IPS-20b (cell line): ENCODE measurements at regions not wholly inside any gene's neighbourhood (a gene's known extent, or its start where the extent isn't known, plus 50 kb on each side); places are given as distances from the start of the nearest gene placed in this dataset.

Source experiments
- H3K27ac ChIP-seq: one replicate; pipeline ENCODE4 v1.5.1; 2013; ENCODE audit warnings: low read length
- H3K27me3 ChIP-seq: 2 replicates; pipeline ENCODE4 v1.6.1; 2013; ENCODE audit warnings: mild to moderate bottlenecking, low read length, inconsistent platforms; ENCODE audit not compliant: insufficient read depth
- H3K36me3 ChIP-seq: 2 replicates; pipeline ENCODE4 v1.6.1; 2013; ENCODE audit warnings: low read depth, mild to moderate bottlenecking, inconsistent platforms, low read length, moderate library complexity; ENCODE audit not compliant: insufficient read depth
- H3K4me1 ChIP-seq: 2 replicates; pipeline ENCODE4 v1.6.1; 2013; ENCODE audit warnings: mild to moderate bottlenecking, control low read depth, inconsistent platforms, low read length, moderate library complexity; ENCODE audit not compliant: insufficient read depth
- H3K4me3 ChIP-seq: 2 replicates; pipeline ENCODE4 v1.5.1; 2013; ENCODE audit warnings: mild to moderate bottlenecking, low read length, inconsistent platforms
- H3K9ac ChIP-seq: 2 replicates; pipeline ENCODE4 v1.6.1; 2013; ENCODE audit warnings: low read depth, mild to moderate bottlenecking, inconsistent platforms, low read length, moderate library complexity
- H3K9me3 ChIP-seq: 2 replicates; pipeline ENCODE4 v1.6.1; 2013; ENCODE audit warnings: mild to moderate bottlenecking, low read depth, low read length, inconsistent platforms; ENCODE audit not compliant: insufficient read depth

GRCh38 chr10:33047655-33048054 is 89.6 kb upstream of the ITGB1 start:
- Histone ChIP-seq H3K36me3 (no peaks in the 10 kb centered on the region), H3K4me3 (no peak overlapping the region), H3K9me3 (no peaks in the 10 kb centered on the region), H3K9ac (no peak overlapping the region), H3K4me1 (peaks cover 8% of the 10 kb centered on the region; the same call in 1 of the 2 replicates), H3K27ac (no peak overlapping the region), H3K27me3 (no peaks in the 10 kb centered on the region)

GRCh38 chr10:33046792-33047191 is 88.8 kb upstream of the ITGB1 start:
- Histone ChIP-seq H3K9ac (no peak overlapping the region), H3K27ac (no peak overlapping the region), H3K4me3 (no peak overlapping the region), H3K27me3 (no peaks in the 10 kb centered on the region), H3K9me3 (no peaks in the 10 kb centered on the region), H3K36me3 (no peaks in the 10 kb centered on the region), H3K4me1 (peaks cover 11% of the 10 kb centered on the region; the same call in 1 of the 2 replicates)

- no peak overlapping the region for H3K9ac ChIP-seq
- H3K9me3 ChIP-seq: no peaks in the 10 kb centered on the region
- no peak overlapping the region for H3K4me3 ChIP-seq
- no peaks in the 10 kb centered on the region for H3K27me3 ChIP-seq
- no peak overlapping the region for H3K27ac ChIP-seq
- H3K36me3 ChIP-seq: no peaks in the 10 kb centered on the region
- H3K4me1 ChIP-seq: peaks cover 19% of the 10 kb centered on the region; the same call in 1 of the 2 replicates
These were observed 87.4 kb upstream of the ITGB1 start for GRCh38 chr10:33045421-33045820.

GRCh38 chr10:33042565-33042964 is 84.5 kb upstream of the ITGB1 start:
- H3K27me3 ChIP-seq: no peaks in the 10 kb centered on the region
- no peak overlapping the region for H3K4me3 ChIP-seq
- no peak overlapping the region for H3K27ac ChIP-seq
- H3K9me3 ChIP-seq: 0 out of 2 replicates have a peak, but pooled peaks cover 2% of the 10 kb centered on the region
- peaks cover 30% of the 10 kb centered on the region; the same call in 1 of the 2 replicates for H3K4me1 ChIP-seq
- H3K9ac ChIP-seq: no peak overlapping the region
- H3K36me3 ChIP-seq: no peaks in the 10 kb centered on the region

- H3K4me3 ChIP-seq: no peak overlapping the region
- H3K4me1 ChIP-seq: peaks cover 30% of the 10 kb centered on the region; the same call in 1 of the 2 replicates
- H3K36me3 ChIP-seq: no peaks in the 10 kb centered on the region
- no peak overlapping the region for H3K9ac ChIP-seq
- H3K9me3 ChIP-seq: peaks cover 8% of the 10 kb centered on the region; the same call in 1 of the 2 replicates
- H3K27ac ChIP-seq: no peak overlapping the region
- no peaks in the 10 kb centered on the region for H3K27me3 ChIP-seq
These were observed 83.9 kb upstream of the ITGB1 start for GRCh38 chr10:33041783-33042437.

- H3K9ac ChIP-seq: no peak overlapping the region
- peaks cover 8% of the 10 kb centered on the region; the same call in 1 of the 2 replicates for H3K9me3 ChIP-seq
- H3K4me3 ChIP-seq: no peak overlapping the region
- H3K4me1 ChIP-seq: peaks cover 30% of the 10 kb centered on the region; the same call in 1 of the 2 replicates
- no peak overlapping the region for H3K27ac ChIP-seq
- no peaks in the 10 kb centered on the region for H3K36me3 ChIP-seq
- no peaks in the 10 kb centered on the region for H3K27me3 ChIP-seq
These were observed 82.4 kb upstream of the ITGB1 start for GRCh38 chr10:33040436-33040835.

GRCh38 chr10:33039181-33039580 is 81.2 kb upstream of the ITGB1 start:
- Histone ChIP-seq H3K27ac (no peak overlapping the region), H3K9me3 (peaks cover 8% of the 10 kb centered on the region; the same call in 1 of the 2 replicates), H3K27me3 (no peaks in the 10 kb centered on the region), H3K4me3 (peak overlapping the region; percentile 26; the same call in 1 of the 2 replicates), H3K4me1 (peaks cover 30% of the 10 kb centered on the region; the same call in 1 of the 2 replicates), H3K36me3 (no peaks in the 10 kb centered on the region), H3K9ac (no peak overlapping the region)

- H3K36me3 ChIP-seq: no peaks in the 10 kb centered on the region
- H3K9ac ChIP-seq: no peak overlapping the region
- peaks cover 8% of the 10 kb centered on the region; the same call in 1 of the 2 replicates for H3K9me3 ChIP-seq
- peak overlapping the region; percentile 26; the same call in 1 of the 2 replicates for H3K4me3 ChIP-seq
- H3K4me1 ChIP-seq: peaks cover 30% of the 10 kb centered on the region; the same call in 1 of the 2 replicates
- no peak overlapping the region for H3K27ac ChIP-seq
- no peaks in the 10 kb centered on the region for H3K27me3 ChIP-seq
These were observed 80.6 kb upstream of the ITGB1 start for GRCh38 chr10:33038672-33039071.

GRCh38 chr10:33037726-33038125 is 79.7 kb upstream of the ITGB1 start:
- peaks cover 8% of the 10 kb centered on the region; the same call in 1 of the 2 replicates for H3K9me3 ChIP-seq
- H3K27me3 ChIP-seq: no peaks in the 10 kb centered on the region
- H3K36me3 ChIP-seq: no peaks in the 10 kb centered on the region
- no peak overlapping the region for H3K27ac ChIP-seq
- peaks cover 30% of the 10 kb centered on the region; the same call in 1 of the 2 replicates for H3K4me1 ChIP-seq
- no peak overlapping the region for H3K4me3 ChIP-seq
- H3K9ac ChIP-seq: no peak overlapping the region

- Histone ChIP-seq H3K27me3 (no peaks in the 10 kb centered on the region), H3K36me3 (no peaks in the 10 kb centered on the region), H3K27ac (no peak overlapping the region), H3K9ac (no peak overlapping the region), H3K4me3 (no peak overlapping the region), H3K9me3 (peaks cover 8% of the 10 kb centered on the region; the same call in 1 of the 2 replicates), H3K4me1 (peaks cover 21% of the 10 kb centered on the region; the same call in 1 of the 2 replicates)
These were observed 78.6 kb upstream of the ITGB1 start for GRCh38 chr10:33036670-33037069.

- Histone ChIP-seq H3K27me3 (no peaks in the 10 kb centered on the region), H3K9me3 (peaks cover 8% of the 10 kb centered on the region; the same call in 1 of the 2 replicates), H3K9ac (no peak overlapping the region), H3K27ac (no peak overlapping the region), H3K36me3 (no peaks in the 10 kb centered on the region), H3K4me3 (no peak overlapping the region), H3K4me1 (peaks cover 11% of the 10 kb centered on the region; the same call in 1 of the 2 replicates)
These were observed 77.4 kb upstream of the ITGB1 start for GRCh38 chr10:33035411-33035810.

- Histone ChIP-seq H3K9ac (no peak overlapping the region), H3K9me3 (peaks cover 8% of the 10 kb centered on the region; the same call in 1 of the 2 replicates), H3K4me1 (peaks cover 11% of the 10 kb centered on the region; the same call in 1 of the 2 replicates), H3K4me3 (no peak overlapping the region), H3K36me3 (no peaks in the 10 kb centered on the region), H3K27me3 (no peaks in the 10 kb centered on the region), H3K27ac (no peak overlapping the region)
These were observed 76.9 kb upstream of the ITGB1 start for GRCh38 chr10:33034931-33035330.
